Small intestine (tissue), 7 donors: ENCODE measurements at regions not wholly inside any gene's neighbourhood (a gene's known extent, or its start where the extent isn't known, plus 50 kb on each side); places are given as distances from the start of the nearest gene placed in this dataset.
"Not testable (repeated sequence)": the region's sequence is repeated elsewhere in the genome, so short reads cannot be mapped to it uniquely, and the experiment has no call there.

ENCODE experiments used
- DNase-seq, 2 donors: peaks; one replicate each; pipeline versions ENCODE4 v3.0.0 to v3.0.0-alpha.2; 2013
- FAIRE-seq: peaks from 2 replicates; lab custom pipeline; 2012; peaks lifted over from hg19 to GRCh38; lab: Jason Lieb, UNC
- H3K27ac ChIP-seq, 3 donors: one replicate each; pipeline ENCODE4 v1.5.1; 2013; ENCODE audit warnings: low read length in 2 of 3, mild to moderate bottlenecking in 2 of 3, control low read depth in 1 of 3, inconsistent platforms in 1 of 3, low read depth in 1 of 3, moderate library complexity in 1 of 3
- H3K27me3 ChIP-seq, 3 donors: one replicate each; pipeline ENCODE4 v1.6.1; 2013; ENCODE audit warnings: low read length in 3 of 3, inconsistent platforms in 1 of 3; ENCODE audit not compliant: control insufficient read depth in 3 of 3, insufficient read depth in 3 of 3
- H3K36me3 ChIP-seq, 3 donors: one replicate each; pipeline ENCODE4 v1.6.1; 2013; ENCODE audit warnings: low read length in 3 of 3, inconsistent platforms in 1 of 3, low read depth in 1 of 3, mild to moderate bottlenecking in 1 of 3, moderate library complexity in 1 of 3; ENCODE audit not compliant: control insufficient read depth in 3 of 3, insufficient read depth in 2 of 3
- H3K4me1 ChIP-seq, 3 donors: one replicate each; pipeline ENCODE4 v1.6.1; 2013; ENCODE audit warnings: low read length in 2 of 3, inconsistent platforms in 1 of 3, low read depth in 1 of 3, mild to moderate bottlenecking in 1 of 3, moderate library complexity in 1 of 3; ENCODE audit not compliant: control insufficient read depth in 3 of 3, insufficient read depth in 2 of 3
- H3K4me3 ChIP-seq, 3 donors: one replicate each; pipeline ENCODE4 v1.5.1; 2013; ENCODE audit warnings: low read length in 3 of 3, control low read depth in 1 of 3, inconsistent platforms in 1 of 3, low read depth in 1 of 3, mild to moderate bottlenecking in 1 of 3, moderate library complexity in 1 of 3
- H3K9me3 ChIP-seq, 2 donors: one replicate each; pipeline ENCODE4 v1.6.1; 2013; ENCODE audit warnings: low read depth in 1 of 2, low read length in 1 of 2; ENCODE audit not compliant: control insufficient read depth in 2 of 2, insufficient read depth in 1 of 2
- WGBS, 3 donors: extraction: QIAGEN DNeasy Blood & Tissue Kit; methylation state at CpG; one replicate each; pipeline ENCODE4 v1.1.7; 2013; 5-methylcytosine and 5-hydroxymethylcytosine counted together
- donor health status: healthy with polysubstance abuse.
- donor health status: control.
- donor health status: control.
- donor health status: Bipolar disorder and iron deficiency.
- donor health status: healthy.

- Histone ChIP-seq H3K4me1 (no peaks in the 10 kb centered on the region), H3K4me3 (no peak overlapping the region), H3K36me3 (no peaks in the 10 kb centered on the region), H3K27ac (no peak overlapping the region), H3K9me3 (no peaks in the 10 kb centered on the region), H3K27me3 (no peaks in the 10 kb centered on the region)
- WGBS, 3 donors = 93 to 99% (median 96%) methylated on average over 5 of the region's 5 CpGs
- no peak for FAIRE-seq
- no peak for DNase-seq
These were observed 82.6 kb upstream of the UBE2E1 start for GRCh38 chr3:23723141-23723540.

DNA sequence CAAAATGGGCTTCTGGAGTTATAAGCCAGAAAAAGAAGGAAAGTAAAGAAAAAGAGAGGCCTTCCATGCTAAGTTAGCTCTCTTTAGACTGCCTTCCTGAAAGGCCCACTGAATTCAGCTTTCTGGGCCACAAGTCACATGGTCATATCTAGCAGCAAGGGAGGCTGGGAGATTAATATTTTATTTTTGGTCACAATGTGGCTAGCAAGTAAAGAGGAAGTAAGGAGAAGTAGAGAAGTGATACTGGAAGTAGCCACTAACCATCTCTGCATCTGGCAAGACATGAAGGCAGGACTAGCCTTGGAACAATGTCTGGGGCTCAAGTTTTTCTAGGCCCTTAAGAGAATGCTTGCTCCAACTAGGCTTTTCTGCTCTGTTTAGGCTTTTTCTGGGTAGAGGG, 81.8 kb upstream of the UBE2E1 start:
- Histone ChIP-seq H3K27ac (no peak overlapping the region), H3K36me3 (no peaks in the 10 kb centered on the region), H3K4me3 (no peak overlapping the region), H3K27me3 (no peaks in the 10 kb centered on the region), H3K9me3 (no peaks in the 10 kb centered on the region), H3K4me1 (no peaks in the 10 kb centered on the region)
- no peak for FAIRE-seq
- DNase-seq = no peak

DNA sequence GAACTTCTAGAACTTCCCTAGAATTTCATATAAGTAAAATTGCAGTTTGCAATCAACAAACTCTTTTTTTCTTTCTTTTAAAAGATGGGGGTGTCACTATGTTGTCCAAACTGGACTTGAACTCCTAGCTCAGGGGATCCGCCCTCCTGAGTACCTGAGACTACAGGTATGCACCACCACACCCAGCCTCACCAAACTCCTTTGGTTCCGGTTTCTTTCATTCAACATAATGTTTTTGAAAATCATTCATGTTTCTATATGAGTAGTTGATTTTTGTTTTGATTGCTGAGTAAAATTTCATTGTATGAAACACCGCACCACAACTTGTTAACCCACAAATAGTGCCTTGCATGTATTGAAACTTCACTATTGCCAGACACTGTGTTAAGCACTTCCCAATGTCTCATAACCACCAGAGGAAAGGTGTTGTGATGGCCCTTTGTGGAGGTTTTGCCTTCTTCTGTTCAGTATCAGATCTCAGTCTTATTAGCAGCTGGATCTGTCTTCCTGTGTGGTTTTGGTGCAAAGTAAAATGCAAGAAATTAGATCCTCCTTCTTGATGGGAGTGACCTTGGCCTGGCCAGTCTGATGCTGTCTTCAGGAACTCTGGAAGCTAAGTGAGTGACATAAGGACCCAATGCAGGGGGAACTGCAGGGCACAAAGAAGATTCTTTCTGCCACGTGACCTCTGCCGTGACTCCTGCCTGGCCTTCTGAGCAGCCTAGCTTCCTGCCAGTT, 78.8 kb upstream of the UBE2E1 start:
- H3K27me3 ChIP-seq = no peaks in the 10 kb centered on the region
- H3K36me3 ChIP-seq = no peaks in the 10 kb centered on the region
- H3K9me3 ChIP-seq = no peaks in the 10 kb centered on the region
- FAIRE-seq = no peak
- H3K27ac ChIP-seq = no peak overlapping the region
- H3K4me3 ChIP-seq = no peak overlapping the region
- 76 to 95% (median 80%) methylated on average over 5 of the region's 5 CpGs for WGBS, 3 donors
- DNase-seq = no peak
- H3K4me1 ChIP-seq = no peaks in the 10 kb centered on the region

DNA sequence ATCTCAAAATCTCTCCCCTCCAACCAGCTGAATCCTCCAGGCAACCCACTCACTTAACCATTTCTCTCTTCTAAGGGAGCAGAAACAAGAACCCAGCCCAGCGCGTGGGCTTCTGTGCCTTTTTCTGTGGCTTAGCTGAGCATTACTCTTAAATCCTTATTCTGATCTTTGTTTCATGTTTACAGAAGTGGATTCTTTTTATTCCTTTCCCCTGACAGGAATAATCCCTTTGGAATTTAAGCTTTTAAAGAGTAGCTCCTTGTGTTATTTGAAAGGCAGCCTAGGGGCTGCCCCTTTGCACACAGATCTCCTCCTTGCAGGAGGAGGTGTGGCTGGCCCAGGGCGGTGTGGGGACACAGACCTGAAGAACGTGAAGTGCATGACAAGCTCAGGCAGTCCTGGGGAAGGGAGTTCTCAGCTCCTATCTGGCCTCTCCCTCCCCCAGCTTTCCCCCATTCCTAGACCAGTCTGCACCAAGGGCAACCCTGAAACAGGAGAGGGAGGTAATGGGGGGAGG, 77.1 kb upstream of the UBE2E1 start:
- H3K4me3 ChIP-seq = no peak overlapping the region
- 48 to 78% (median 75%) methylated on average over 4 of the region's 4 CpGs for WGBS, 3 donors
- H3K27me3 ChIP-seq = no peaks in the 10 kb centered on the region
- H3K9me3 ChIP-seq = no peaks in the 10 kb centered on the region
- no peaks in the 10 kb centered on the region for H3K36me3 ChIP-seq
- H3K27ac ChIP-seq = no peak overlapping the region
- FAIRE-seq = no peak
- no peaks in the 10 kb centered on the region for H3K4me1 ChIP-seq
- DNase-seq = no peak

DNA sequence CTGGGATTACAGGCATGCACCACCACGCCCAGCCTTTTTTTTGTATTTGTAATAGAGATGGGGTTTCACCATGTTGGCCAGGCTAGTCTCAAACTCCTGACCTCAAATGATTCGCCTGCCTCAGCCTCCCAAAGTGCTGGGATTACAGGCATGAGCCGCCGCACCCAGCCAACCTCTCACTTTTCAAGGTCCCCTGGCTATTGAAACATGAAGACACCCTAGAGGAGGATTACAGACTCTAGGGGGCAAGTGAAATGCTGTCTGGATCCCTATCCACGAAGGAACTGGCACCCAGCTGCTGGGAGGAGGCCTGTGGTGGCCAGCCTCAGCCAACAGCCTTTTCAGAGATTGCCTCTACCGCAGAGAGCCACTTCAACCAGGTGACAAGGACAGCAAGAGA, 76.4 kb upstream of the UBE2E1 start:
- H3K4me3 ChIP-seq, DNase-seq, H3K27ac ChIP-seq, H3K4me1 ChIP-seq, H3K36me3 ChIP-seq, FAIRE-seq, H3K27me3 ChIP-seq, H3K9me3 ChIP-seq: not testable (repeated sequence)
- 84 to 95% (median 90%) methylated on average over 6 of the region's 6 CpGs for WGBS, 3 donors

GRCh38 chr3:23734481-23734880, 71.3 kb upstream of the UBE2E1 start:
- H3K4me1 ChIP-seq = no peaks in the 10 kb centered on the region
- no peaks in the 10 kb centered on the region for H3K9me3 ChIP-seq
- H3K27me3 ChIP-seq = no peaks in the 10 kb centered on the region
- no peak overlapping the region for H3K4me3 ChIP-seq
- H3K27ac ChIP-seq = no peak overlapping the region
- DNase-seq (no peak), FAIRE-seq (no peak)
- 90 to 98% (median 97%) methylated on average over 3 of the region's 3 CpGs for WGBS, 3 donors
- H3K36me3 ChIP-seq = no peaks in the 10 kb centered on the region

DNA sequence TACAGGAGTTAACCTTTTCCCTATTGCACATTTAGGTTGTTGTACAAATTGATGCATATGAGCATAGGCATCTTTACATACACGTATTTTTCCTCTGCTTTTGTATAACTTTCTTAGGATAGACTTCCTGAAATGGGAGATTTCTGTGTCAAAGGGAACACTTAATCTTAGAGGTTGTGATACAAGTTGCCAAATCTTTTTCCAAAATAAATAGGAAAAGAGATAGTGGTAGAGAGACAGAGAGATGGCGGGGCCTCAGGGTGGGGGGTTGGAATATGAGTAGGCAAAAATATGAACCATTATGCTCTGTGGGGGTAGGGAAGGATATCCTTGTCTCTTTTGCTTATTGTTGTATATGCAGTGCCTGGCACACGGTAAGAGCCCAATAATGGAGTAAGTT, 70.7 kb upstream of the UBE2E1 start:
- DNase-seq = no peak
- no peaks in the 10 kb centered on the region for H3K4me1 ChIP-seq
- H3K4me3 ChIP-seq = no peak overlapping the region
- no peaks in the 10 kb centered on the region for H3K27me3 ChIP-seq
- no peak for FAIRE-seq
- WGBS, 3 donors = 68 to 80% (median 70%) methylated on average over 3 of the region's 3 CpGs
- no peak overlapping the region for H3K27ac ChIP-seq
- no peaks in the 10 kb centered on the region for H3K36me3 ChIP-seq
- no peaks in the 10 kb centered on the region for H3K9me3 ChIP-seq

- no peaks in the 10 kb centered on the region for H3K9me3 ChIP-seq
- no peaks in the 10 kb centered on the region for H3K36me3 ChIP-seq
- FAIRE-seq (no peak), DNase-seq (no peak)
- H3K27me3 ChIP-seq = peaks cover 0 to under 1% (median 0%) of the 10 kb centered on the region in 3 donors
- 63 to 74% (median 64%) methylated on average over 8 of the region's 8 CpGs for WGBS, 3 donors
- H3K27ac ChIP-seq = no peak overlapping the region
- no peak overlapping the region for H3K4me3 ChIP-seq
- no peaks in the 10 kb centered on the region for H3K4me1 ChIP-seq
These were observed 70.0 kb upstream of the UBE2E1 start for GRCh38 chr3:23735535-23736326.
